ENCODE measurements at regions not wholly inside any gene's neighbourhood (a gene's known extent, or its start where the extent isn't known, plus 50 kb on each side); places are given as distances from the start of the nearest gene placed in this dataset.

GRCh38 chr14:100004392-100004791, 60.8 kb upstream of the EVL start:
- in situ Hi-C loops (cut with HindIII; ENCODE audit: extremely low pct_ligation_motif_present, low pct_unique_long_range_greater_than_20kb) = no loop called here
- Histone ChIP-seq H3K4me1 (ENCODE audit: insufficient read depth, low read length) (no peaks in the 10 kb centered on the region), H3K27me3 (ENCODE audit: control insufficient read depth in 1 of 2, insufficient read depth in 2 of 2, low read length in 2 of 2) (no peaks in the 10 kb centered on the region), H3K9me3 (ENCODE audit: low read length) (peaks cover 11% of the 10 kb centered on the region), H4K20me1 (ENCODE audit: insufficient read depth, low read length) (no peaks in the 10 kb centered on the region), H3K27ac (ENCODE audit: extremely low read length, insufficient read depth, low read length) (no peak overlapping the region), H3K79me2 (ENCODE audit: insufficient read depth, low read length) (no peaks in the 10 kb centered on the region), H3K36me3 (replicated peaks in 1 of 2; ENCODE audit: control insufficient read depth in 1 of 2, insufficient read depth in 2 of 2, low read length in 2 of 2) (no peaks in the 10 kb centered on the region), H3K9ac (ENCODE audit: insufficient read depth, low read depth, low read length) (no peak overlapping the region), H2AFZ (ENCODE audit: low read length) (no peak overlapping the region), H3K4me2 (ENCODE audit: low read depth, low read length) (no peak overlapping the region), H3K4me3 (replicated peaks in 1 of 3; ENCODE audit: insufficient read depth in 1 of 3, low read depth in 2 of 3, low read length in 3 of 3) (no peak overlapping the region)
- intact Hi-C loops (cut with micrococcal nuclease; ENCODE audit: unreplicated experiment) = no loop called here
- TF ChIP-seq MBD4 (IDR thresholded peaks at IDR 0.05; ENCODE audit: borderline replicate concordance, low read length) (no peak), AKAP8 (CRISPR knock-in tag; IDR thresholded peaks at IDR 0.05) (no peak), NCOA1 (CRISPR knock-in tag; IDR thresholded peaks at IDR 0.05) (no peak), ZFP36 (IDR thresholded peaks at IDR 0.05; ENCODE audit: borderline replicate concordance, low read depth, low read length, partially characterized antibody) (peak; percentile 82), ZFP41 (CRISPR knock-in tag; IDR thresholded peaks at IDR 0.05; ENCODE audit: borderline replicate concordance) (no peak), CTCF (CRISPR knock-in tag; IDR thresholded peaks at IDR 0.05) (no peak), ZNF280D (CRISPR knock-in tag; IDR thresholded peaks at IDR 0.05) (peak; percentile 77; the same call in 1 of the 2 replicates)
- POLR2A ChIA-PET = no interaction called here
- ATAC-seq = no peak
- no peak for FAIRE-seq
- CTCF ChIA-PET (ENCODE audit: low intra/inter-chr PET ratio, low total read pairs) = no interaction called here
- BruUV-seq (replicated peaks) = no TSS peak
- WGBS (ENCODE audit: low lambda C conversion rate) = 81% methylated on average over 1 of the region's 1 CpG
- DNase-seq (ENCODE audit: low spot score) = no peak
